ENCODE measurements at regions not wholly inside any gene's neighbourhood (a gene's known extent, or its start where the extent isn't known, plus 50 kb on each side); places are given as distances from the start of the nearest gene placed in this dataset.
"Not testable (repeated sequence)": the region's sequence is repeated elsewhere in the genome, so short reads cannot be mapped to it uniquely, and the experiment has no call there.

- DNase-seq (ENCODE audit: low spot score): no peak
These were observed 603.8 kb downstream of the CDH8 start for GRCh38 chr16:61432421-61432820.

- DNase-seq (ENCODE audit: low spot score): peak; percentile 54
These were observed 615.1 kb downstream of the CDH8 start for GRCh38 chr16:61421111-61421510.

- no peak for DNase-seq (ENCODE audit: low spot score)
These were observed 616.4 kb downstream of the CDH8 start for GRCh38 chr16:61419791-61420190.

GRCh38 chr16:61418802-61419201 is 617.4 kb downstream of the CDH8 start:
- not testable (repeated sequence) for DNase-seq (ENCODE audit: low spot score)

GRCh38 chr16:61415126-61415525 is 621.1 kb downstream of the CDH8 start:
- DNase-seq (ENCODE audit: low spot score): no peak

GRCh38 chr16:61413021-61413420 is 623.2 kb downstream of the CDH8 start:
- DNase-seq (ENCODE audit: low spot score): no peak

GRCh38 chr16:61412562-61412961 is 623.7 kb downstream of the CDH8 start:
- no peak for DNase-seq (ENCODE audit: low spot score)

GRCh38 chr16:61409604-61410003 is 626.6 kb downstream of the CDH8 start:
- DNase-seq (ENCODE audit: low spot score): no peak

- no peak for DNase-seq (ENCODE audit: low spot score)
These were observed 632.9 kb downstream of the CDH8 start for GRCh38 chr16:61403386-61403785.

GRCh38 chr16:61391896-61392295 is 644.3 kb downstream of the CDH8 start:
- no peak for DNase-seq (ENCODE audit: low spot score)

GRCh38 chr16:61390965-61391637 is 645.1 kb downstream of the CDH8 start:
- no peak for DNase-seq (ENCODE audit: low spot score)

- DNase-seq (ENCODE audit: low spot score): no peak
These were observed 650.7 kb downstream of the CDH8 start for GRCh38 chr16:61385392-61386071.

- no peak for DNase-seq (ENCODE audit: low spot score)
These were observed 653.8 kb downstream of the CDH8 start for GRCh38 chr16:61382435-61382834.

GRCh38 chr16:61379311-61379710 is 656.9 kb downstream of the CDH8 start:
- no peak for DNase-seq (ENCODE audit: low spot score)

- DNase-seq (ENCODE audit: low spot score): no peak
These were observed 662.2 kb downstream of the CDH8 start for GRCh38 chr16:61374071-61374470.

- peak; percentile 64 for DNase-seq (ENCODE audit: low spot score)
These were observed 664.4 kb downstream of the CDH8 start for GRCh38 chr16:61371881-61372280.

- no peak for DNase-seq (ENCODE audit: low spot score)
These were observed 664.9 kb downstream of the CDH8 start for GRCh38 chr16:61371388-61371787.

GRCh38 chr16:61370564-61370963 is 665.7 kb downstream of the CDH8 start:
- DNase-seq (ENCODE audit: low spot score): no peak

GRCh38 chr16:61366006-61366405 is 670.2 kb downstream of the CDH8 start:
- no peak for DNase-seq (ENCODE audit: low spot score)

GRCh38 chr16:61364990-61365389 is 671.2 kb downstream of the CDH8 start:
- no peak for DNase-seq (ENCODE audit: low spot score)

- DNase-seq (ENCODE audit: low spot score): no peak
These were observed 673.7 kb downstream of the CDH8 start for GRCh38 chr16:61362585-61362984.

GRCh38 chr16:61344791-61345190 is 691.4 kb downstream of the CDH8 start:
- no peak for DNase-seq (ENCODE audit: low spot score)

- no peak for DNase-seq (ENCODE audit: low spot score)
These were observed 703.8 kb downstream of the CDH8 start for GRCh38 chr16:61332461-61332860.

- no peak for DNase-seq (ENCODE audit: low spot score)
These were observed 712.2 kb downstream of the CDH8 start for GRCh38 chr16:61324044-61324443.

Measured in Ammon's horn (tissue), 1 donor.